SK-N-SH treated with all-trans-retinoic acid at 6 μM for 48 hours (cell line): ENCODE measurements at regions not wholly inside any gene's neighbourhood (a gene's known extent, or its start where the extent isn't known, plus 50 kb on each side); places are given as distances from the start of the nearest gene placed in this dataset.

Experiments used
- ATAC-seq: fragments of 200-7000 bp; cut with Tn5 transposase; 3 replicates; pipeline ENCODE4 v1.9.1; 2020; ENCODE audit warnings: mild to moderate bottlenecking, moderate library complexity
- ISL1 ChIP-seq: fragments of 250-450 bp; sonication (Bioruptor Pico); IDR thresholded peaks from 2 replicates; pipeline ENCODE4 v2.1.2; 2022; ENCODE audit warnings: mild to moderate bottlenecking, moderate library complexity
- SNAI2 ChIP-seq: fragments of 250-450 bp; sonication (Bioruptor Pico); IDR thresholded peaks from 2 replicates; pipeline ENCODE4 v1.5.0; 2020; ENCODE audit warnings: mild to moderate bottlenecking, moderate library complexity
- ZFP30 ChIP-seq: fragments of 450-650 bp; formaldehyde crosslinking; IDR thresholded peaks from 2 replicates; pipeline ENCODE4 v1.5.0; 2022; ENCODE audit warnings: mild to moderate bottlenecking, moderate library complexity

GRCh38 chr18:70380915-70381896 is 92.4 kb downstream of the SOCS6 start:
- TF ChIP-seq SNAI2 (CRISPR knock-in tag) (no peak), ISL1 (CRISPR knock-in tag) (no peak), ZFP30 (CRISPR knock-in tag) (no peak)
- TF ChIP-seq, all 23 proteins: peak for 0
- ATAC-seq = no peak
